GM18867 (cell line): ENCODE measurements at regions not wholly inside any gene's neighbourhood (a gene's known extent, or its start where the extent isn't known, plus 50 kb on each side); places are given as distances from the start of the nearest gene placed in this dataset.
"Not testable (repeated sequence)": the region's sequence is repeated elsewhere in the genome, so short reads cannot be mapped to it uniquely, and the experiment has no call there.

Experiments
- ATAC-seq: cut with Tn5 transposase; IDR thresholded peaks from one replicate; pipeline ENCODE4 v1.9.1; 2021; ENCODE audit warnings: mild to moderate bottlenecking, moderate library complexity; ENCODE audit not compliant: unreplicated experiment

- ATAC-seq: no peak
Observed at GRCh38 chr18:14933964-14934363, 186.0 kb downstream of the ANKRD30B start.

- ATAC-seq: no peak
Observed at GRCh38 chr18:14935210-14935609, 187.2 kb downstream of the ANKRD30B start.

DNA sequence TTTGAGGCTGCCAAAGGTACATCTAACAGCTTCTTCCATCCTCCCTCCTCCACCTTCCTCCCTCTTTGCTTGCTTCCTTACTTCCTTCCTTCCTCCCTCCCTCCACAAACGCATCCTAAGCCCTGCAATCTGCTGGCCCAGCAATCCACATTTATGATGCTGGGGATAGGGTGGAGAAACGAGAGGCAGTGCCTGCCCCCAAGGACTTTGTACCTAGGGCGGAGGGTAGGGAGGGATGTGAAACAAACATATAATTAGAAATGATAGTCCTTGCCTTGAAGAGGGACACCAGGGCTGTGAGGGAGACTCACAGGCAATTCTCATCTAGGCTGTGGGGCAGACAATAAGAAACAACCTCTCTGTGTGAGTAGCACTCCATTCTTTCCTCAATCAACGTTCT, 188.3 kb downstream of the ANKRD30B start:
- no peak for ATAC-seq

DNA sequence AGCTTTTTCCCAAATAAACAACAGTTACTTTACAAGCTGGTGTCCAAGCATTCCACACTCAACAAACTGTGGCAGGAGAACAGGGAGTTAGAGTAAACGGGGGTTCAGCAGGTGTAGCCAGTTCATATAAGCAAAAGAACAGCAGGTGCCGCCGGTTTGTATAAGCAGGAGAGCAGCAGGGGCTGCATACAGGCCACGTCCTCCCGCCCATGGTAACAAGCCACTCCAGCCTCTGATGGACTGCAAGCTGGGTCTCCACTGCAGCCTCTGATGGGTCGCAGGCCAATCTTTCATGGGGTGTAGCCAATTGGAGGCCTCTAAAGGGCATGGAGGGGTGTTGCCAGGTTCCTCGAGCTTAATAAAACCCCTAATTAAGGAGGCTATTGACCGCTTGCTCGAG, 189.3 kb downstream of the ANKRD30B start:
- ATAC-seq: no peak

DNA sequence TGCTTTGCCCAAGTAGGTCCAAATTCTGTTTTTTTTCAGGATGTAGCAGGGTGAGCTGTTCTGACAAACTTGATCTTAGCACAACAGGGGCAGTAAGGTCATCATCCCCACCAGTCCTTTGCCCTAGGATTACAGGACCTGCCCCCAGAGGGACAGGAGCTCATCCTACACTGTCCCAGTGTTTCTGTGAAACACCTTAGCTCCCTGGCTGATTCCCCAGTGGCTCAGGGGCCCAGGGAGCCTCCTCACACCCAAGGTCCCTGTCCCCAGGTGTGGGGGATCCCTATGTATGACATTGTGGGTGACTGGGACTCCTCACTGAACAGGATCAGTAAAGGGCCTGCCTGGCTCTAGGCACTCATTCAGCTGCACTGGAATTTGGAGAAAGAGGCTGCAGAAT, 191.2 kb downstream of the ANKRD30B start:
- no peak for ATAC-seq

DNA sequence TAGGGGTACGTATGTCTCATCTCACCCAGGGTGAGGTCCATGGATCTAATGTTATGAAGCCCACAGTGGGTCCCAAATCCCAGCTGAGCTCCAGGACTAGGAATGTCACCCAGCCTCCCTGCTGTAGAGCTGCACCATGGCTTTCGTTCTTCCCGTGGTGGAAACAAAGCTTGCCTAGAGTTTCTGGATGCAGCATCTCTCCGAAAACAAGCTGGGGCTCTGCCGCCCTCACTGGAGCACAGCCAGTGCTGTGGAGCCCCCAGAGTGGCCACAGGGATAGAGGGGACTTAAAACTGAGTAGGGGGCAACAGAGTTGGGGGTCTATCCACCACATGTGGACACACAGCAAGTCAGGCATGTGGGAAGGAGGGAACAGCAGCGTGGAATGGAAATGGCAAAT, 192.1 kb downstream of the ANKRD30B start:
- not testable (repeated sequence) for ATAC-seq

- ATAC-seq: no peak
Observed at GRCh38 chr18:14940735-14941134, 192.8 kb downstream of the ANKRD30B start.

- ATAC-seq: no peak
Observed at GRCh38 chr18:14941256-14941655, 193.3 kb downstream of the ANKRD30B start.

- ATAC-seq: no peak
Observed at GRCh38 chr18:14941792-14942191, 193.8 kb downstream of the ANKRD30B start.

DNA sequence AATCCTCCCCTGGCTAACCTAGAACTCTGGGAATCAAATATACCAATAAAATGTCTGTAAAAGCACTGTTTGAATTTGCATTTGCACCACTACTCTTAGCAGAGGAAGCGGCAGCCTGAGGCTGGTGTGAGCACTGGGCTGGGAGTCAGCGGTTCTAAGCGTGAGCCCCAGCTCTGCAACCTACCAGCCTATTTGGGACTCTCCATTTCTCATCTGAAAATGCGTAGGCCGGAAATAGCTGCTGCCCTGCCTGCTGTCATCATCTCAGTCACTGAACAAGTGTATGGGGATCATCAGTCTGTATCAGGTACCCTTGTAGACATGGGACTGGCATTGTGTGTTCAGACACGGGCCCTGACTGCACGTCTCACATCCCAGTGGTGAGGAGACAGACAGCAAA, 194.3 kb downstream of the ANKRD30B start:
- ATAC-seq: no peak

GRCh38 chr18:14943486-14943885, 195.5 kb downstream of the ANKRD30B start:
- no peak for ATAC-seq

- no peak for ATAC-seq
Observed at GRCh38 chr18:14943967-14944636, 196.1 kb downstream of the ANKRD30B start.

DNA sequence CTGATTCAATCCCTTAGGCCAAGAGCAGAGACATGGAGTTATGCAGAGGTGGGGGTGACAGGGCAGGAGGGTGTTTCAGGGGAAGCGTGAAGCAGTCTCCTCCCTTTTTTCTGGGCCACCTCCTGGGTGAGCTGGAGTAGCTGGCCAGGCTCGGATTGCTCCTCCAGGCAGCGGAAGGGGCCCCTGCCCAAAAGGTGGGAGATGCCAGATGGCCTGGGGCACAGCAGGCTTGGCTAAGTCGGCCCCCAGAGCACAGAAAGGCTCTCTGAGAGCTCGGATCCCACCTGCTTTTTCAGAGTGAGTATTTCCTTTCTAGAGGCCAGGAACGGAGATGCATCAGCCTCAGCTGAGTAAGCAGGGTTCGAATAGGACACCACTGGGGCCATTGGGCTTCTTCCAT, 196.9 kb downstream of the ANKRD30B start:
- ATAC-seq: no peak

GRCh38 chr18:14945286-14945685, 197.3 kb downstream of the ANKRD30B start:
- no peak for ATAC-seq

- no peak for ATAC-seq
Observed at GRCh38 chr18:14945984-14946383, 198.0 kb downstream of the ANKRD30B start.

DNA sequence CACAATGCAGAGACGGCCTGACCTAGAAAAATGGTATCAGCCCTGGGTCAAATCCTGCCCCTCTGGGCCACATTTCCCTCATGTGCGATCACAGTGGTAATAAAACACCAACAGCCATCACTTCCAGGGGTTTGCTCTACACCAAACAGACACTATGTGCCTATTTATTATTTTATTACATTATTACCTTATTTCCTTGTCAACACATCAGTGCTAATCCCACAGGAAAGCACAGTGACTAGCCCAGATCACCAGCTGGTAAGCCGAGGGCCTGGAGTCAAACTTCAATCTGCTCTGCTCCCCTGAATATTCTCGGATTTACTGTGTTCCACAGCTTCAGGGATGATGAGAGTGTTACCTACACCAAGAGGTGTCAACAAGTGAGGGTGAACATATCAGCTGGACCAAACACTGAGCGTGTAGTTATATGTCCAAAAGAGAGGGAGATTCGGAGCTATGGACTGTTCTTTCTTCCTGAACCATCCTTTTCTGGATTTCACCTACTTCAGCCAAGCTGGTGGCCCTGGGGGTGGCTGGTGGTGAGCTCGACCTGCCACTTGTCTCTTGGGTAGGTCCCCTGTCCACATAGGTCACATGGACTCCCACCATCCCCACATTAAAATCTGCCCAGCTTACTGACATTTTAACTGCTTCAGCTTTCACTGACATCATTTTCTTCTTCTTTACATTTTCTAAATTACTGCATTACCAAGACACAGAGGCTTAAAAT, 198.9 kb downstream of the ANKRD30B start:
- not testable (repeated sequence) for ATAC-seq

DNA sequence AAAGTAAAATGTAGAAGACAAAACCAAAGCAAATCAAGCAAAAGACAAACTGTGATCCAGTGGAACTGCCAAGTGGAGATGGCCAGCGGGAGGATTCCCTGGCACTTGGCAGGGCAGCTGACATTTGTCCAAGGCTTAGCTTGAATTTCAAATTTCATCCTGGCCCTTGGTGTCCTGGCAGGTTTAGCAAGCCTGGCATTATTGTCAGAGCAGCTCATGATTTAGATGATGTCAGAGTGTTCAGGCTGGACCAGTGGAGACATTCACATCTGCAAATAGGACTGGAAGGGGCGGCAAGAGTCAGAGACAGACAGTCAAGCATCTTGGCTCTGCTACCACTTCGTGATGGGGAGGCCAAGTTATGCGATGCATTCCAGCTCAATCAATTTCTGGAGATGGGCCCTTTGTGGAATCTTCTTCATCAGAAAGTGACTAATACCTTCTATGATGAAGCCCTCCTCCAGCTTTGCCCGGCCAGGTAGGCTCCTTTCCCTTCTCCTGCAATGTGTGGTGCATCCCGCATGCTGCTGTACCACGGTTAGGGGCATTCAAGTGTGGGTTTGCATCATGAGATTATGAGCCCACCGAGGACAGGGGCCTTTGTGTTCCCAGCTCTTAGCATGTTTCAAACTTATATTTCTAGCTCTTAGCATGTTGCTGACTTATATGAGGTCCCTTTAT, 199.7 kb downstream of the ANKRD30B start:
- ATAC-seq: no peak

GRCh38 chr18:14948163-14948540, 200.2 kb downstream of the ANKRD30B start:
- ATAC-seq: no peak

DNA sequence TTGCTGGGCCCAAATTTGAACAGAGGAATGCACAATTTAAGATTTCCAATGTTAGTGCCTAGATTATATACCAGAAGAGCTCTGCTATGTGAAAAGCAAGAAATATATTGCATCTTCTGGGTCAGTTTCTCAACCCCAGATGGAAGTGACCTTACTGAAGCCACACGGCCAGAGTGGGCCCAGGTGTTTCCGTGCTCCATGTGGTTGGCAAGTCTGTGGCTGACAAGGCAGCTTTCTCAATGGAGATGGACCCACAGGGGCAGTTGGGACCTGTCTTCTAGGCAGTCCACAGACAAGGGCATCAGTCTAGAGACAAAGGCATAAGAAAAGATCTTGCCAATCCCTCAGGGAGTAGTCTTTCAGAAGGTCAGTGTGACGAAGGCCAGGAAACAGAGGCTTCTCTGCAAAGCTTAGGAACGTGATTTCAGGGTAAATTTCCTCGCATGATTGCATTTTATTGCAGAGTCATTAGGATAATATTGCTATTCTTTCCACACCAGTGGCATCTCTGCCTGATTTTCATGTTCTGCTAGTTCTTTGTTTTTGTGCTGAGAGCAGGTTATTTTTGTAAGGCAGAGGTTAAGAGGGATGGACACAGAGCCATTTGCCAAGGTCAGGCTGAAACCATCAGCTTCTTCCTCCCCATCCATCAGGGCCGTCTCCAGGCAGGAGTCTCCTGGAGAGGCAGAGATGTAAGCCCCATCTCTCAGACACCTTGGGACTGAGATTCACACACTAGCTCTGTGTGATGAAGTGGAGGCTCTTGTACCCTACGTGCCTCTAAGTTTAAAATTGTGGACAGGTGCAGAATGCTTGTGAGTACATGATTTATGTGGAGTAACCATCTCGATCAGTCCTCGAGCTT, 202.1 kb downstream of the ANKRD30B start:
- ATAC-seq: no peak

- not testable (repeated sequence) for ATAC-seq
Observed at GRCh38 chr18:14952444-14953077, 204.6 kb downstream of the ANKRD30B start.

- no peak for ATAC-seq
Observed at GRCh38 chr18:14958701-14959100, 210.7 kb downstream of the ANKRD30B start.
